AG09309 (cell line): ENCODE measurements at regions not wholly inside any gene's neighbourhood (a gene's known extent, or its start where the extent isn't known, plus 50 kb on each side); places are given as distances from the start of the nearest gene placed in this dataset.
"Not testable (repeated sequence)": the region's sequence is repeated elsewhere in the genome, so short reads cannot be mapped to it uniquely, and the experiment has no call there.

Experiments
- DNase-seq: peaks from one replicate; pipeline ENCODE4 v3.0.0-alpha.2; 2010; ENCODE audit warnings: low read depth
- H3K4me3 ChIP-seq: 2 replicates; pipeline ENCODE4 v1.5.1; 2011; ENCODE audit warnings: mild to moderate bottlenecking, low read depth, low read length, moderate library complexity; ENCODE audit not compliant: control insufficient read depth
- TF ChIP-seq, protein P1 (sequence below): IDR thresholded peaks from 2 replicates; pipeline ENCODE4 v1.5.1; 2011; ENCODE audit warnings: mild to moderate bottlenecking, low read depth, low read length, inconsistent platforms; ENCODE audit not compliant: insufficient read depth, control insufficient read depth; ENCODE audit errors: missing control alignments

DNA sequence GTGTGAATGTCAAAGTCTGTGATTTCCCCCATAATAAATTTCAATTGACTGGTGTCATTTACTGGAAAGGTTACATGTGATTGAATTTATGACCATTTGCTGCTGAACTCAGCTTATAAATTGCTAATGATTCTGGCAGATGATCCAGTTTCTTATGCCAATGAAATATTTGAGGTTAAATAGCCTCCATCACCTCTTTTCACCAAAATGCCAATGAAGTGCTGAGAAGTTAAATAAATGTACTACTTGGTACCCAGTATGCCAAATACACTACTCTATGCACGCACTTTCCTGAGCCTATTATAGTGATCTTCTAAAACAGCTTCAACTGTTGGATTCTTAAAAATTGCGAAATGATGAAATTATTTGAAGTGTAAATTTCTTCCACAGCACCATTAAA lies 741.4 kb downstream of the PLA2G4A start:
- no peak for DNase-seq
- TF ChIP-seq, protein P1, sequence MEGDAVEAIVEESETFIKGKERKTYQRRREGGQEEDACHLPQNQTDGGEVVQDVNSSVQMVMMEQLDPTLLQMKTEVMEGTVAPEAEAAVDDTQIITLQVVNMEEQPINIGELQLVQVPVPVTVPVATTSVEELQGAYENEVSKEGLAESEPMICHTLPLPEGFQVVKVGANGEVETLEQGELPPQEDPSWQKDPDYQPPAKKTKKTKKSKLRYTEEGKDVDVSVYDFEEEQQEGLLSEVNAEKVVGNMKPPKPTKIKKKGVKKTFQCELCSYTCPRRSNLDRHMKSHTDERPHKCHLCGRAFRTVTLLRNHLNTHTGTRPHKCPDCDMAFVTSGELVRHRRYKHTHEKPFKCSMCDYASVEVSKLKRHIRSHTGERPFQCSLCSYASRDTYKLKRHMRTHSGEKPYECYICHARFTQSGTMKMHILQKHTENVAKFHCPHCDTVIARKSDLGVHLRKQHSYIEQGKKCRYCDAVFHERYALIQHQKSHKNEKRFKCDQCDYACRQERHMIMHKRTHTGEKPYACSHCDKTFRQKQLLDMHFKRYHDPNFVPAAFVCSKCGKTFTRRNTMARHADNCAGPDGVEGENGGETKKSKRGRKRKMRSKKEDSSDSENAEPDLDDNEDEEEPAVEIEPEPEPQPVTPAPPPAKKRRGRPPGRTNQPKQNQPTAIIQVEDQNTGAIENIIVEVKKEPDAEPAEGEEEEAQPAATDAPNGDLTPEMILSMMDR: no peak
- no peak overlapping the region for H3K4me3 ChIP-seq

DNA sequence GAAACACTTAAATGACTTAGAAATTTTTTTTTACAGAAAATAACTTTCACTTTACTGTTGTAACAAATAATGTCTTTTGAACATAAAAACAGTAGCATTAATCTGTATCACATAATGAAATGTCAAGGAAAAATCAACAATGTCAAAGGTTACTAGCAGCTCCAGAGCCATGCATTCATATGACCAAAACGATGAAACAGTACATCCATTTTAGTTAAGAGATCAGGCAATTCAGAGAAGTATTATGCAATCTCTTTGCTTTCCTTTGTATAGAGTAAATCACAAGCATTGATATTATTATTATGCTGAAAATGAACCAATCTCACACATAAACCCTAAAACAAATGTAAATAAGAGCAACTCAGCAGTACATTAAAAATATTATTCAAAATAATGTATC lies 748.9 kb downstream of the PLA2G4A start:
- TF ChIP-seq, protein P1: no peak
- DNase-seq: no peak
- H3K4me3 ChIP-seq: no peak overlapping the region

DNA sequence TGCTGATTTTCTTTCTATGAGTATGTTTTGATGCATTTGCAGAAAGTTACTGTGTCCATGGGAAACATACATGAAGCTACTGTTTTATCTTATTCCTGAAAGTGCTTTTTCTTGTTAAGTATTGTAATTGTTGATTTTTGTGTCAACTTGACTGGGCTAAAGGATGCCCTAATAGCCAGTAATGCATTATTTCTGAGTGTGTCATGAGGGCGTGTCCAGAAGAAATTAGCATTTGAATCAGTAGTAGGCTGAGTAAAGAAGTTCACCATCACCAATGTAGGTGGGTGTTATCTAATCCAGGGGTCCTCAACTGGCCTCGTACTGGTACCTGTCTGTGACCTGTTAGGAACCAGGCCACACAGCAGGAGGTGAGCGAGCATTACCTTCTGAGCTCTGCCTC lies 760.2 kb downstream of the PLA2G4A start:
- TF ChIP-seq, protein P1: no peak
- DNase-seq: no peak
- H3K4me3 ChIP-seq: no peak overlapping the region

DNA sequence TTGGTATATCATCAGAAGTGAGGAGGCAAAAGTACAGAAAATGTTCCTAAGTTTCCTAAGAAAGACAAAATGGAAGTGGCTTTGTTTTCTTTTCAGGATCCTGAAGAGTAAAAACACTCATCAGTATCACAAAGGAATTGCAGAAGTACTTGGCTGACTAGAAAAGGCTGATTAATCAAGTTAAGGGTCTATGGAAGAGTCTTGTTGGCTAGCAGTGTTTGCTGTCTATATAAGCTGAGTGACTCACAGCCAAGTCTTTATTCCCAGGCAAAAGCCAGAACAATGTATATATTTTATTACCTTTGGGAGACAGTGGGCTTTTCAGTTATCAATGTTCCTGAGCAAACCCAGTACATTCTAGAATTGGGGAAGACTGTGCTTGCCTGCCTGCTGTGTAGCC lies 777.0 kb downstream of the PLA2G4A start:
- TF ChIP-seq, protein P1: no peak
- no peak overlapping the region for H3K4me3 ChIP-seq
- DNase-seq: no peak

DNA sequence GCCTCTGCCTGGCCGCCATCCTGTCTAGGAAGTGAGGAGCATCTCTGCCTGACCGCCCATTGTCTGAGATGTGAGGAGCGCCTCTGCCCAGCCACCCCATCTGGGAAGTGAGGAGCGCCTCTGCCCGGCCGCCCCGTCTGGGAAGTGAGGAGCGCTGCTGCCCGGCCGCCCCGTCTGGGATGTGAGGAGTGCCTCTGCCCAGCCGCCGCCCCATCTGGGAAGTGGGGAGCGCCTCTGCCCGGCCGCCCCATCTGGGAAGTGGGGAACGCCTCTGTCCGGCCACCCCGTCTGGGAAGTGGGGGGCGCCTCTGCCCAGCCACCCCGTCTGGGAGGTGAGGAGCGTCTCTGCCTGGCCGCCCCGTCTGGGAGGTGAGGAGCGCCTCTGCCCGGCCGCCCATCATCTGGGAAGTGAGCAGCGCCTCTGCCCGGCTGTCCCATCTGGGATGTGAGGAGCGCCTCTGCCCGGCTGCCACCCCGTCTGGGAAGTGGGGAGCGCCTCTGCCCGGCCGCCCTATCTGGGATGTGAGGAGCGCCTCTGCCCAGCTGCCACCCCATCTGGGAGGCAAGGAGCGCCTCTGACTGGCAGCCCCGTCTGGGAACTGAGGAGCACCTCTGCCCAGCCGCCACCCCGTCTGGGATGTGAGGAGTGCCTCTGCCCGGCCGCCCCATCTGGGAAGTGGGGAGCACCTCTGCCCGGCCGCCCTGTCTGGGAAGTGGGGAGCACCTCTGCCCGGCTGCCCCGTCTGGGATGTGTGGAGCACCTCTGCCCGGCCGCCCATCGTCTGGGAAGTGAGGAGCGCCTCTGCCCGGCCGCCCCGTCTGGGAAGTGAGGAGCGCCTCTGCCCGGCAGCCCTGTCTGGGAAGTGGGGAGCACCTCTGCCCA lies 787.3 kb downstream of the PLA2G4A start:
- not testable (repeated sequence) for H3K4me3 ChIP-seq, DNase-seq

DNA sequence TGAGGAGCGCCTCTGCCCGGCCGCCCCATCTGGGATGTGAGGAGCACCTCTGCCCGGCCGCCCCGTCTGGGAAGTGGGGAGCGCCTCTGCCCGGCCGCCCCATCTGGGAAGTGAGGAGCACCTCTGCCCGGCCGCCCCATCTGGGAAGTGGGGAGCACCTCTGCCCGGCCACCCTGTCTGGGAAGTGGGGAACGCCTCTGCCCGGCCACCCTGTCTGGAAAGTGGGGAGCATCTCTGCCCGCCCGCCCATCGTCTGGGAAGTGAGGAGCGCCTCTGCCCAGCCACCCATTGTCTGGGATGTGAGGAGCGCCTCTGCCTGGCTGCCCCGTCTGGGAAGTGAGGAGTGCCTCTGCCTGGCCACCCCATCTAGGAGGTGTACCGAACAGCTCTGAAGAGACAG lies 788.1 kb downstream of the PLA2G4A start:
- not testable (repeated sequence) for DNase-seq, H3K4me3 ChIP-seq

DNA sequence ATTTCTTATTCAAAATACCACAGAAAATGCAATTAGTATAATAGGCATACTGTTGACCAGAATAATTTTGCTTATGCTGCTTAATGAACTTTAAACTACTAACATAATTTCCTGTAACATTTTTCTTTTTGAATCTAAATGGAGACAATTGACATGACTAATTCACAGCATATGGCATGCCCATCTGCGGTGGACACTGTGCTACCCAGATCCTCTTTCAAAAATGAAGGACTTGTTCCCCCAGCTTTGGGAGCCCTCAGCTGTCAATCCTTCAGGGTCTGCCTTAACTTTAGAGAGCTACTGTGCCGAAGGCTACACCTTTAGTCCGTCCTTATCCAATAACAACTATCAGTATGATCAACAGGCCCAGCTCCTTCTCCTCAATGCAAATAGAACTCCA lies 789.0 kb downstream of the PLA2G4A start:
- TF ChIP-seq, protein P1: no peak
- no peak for DNase-seq
- no peak overlapping the region for H3K4me3 ChIP-seq

DNA sequence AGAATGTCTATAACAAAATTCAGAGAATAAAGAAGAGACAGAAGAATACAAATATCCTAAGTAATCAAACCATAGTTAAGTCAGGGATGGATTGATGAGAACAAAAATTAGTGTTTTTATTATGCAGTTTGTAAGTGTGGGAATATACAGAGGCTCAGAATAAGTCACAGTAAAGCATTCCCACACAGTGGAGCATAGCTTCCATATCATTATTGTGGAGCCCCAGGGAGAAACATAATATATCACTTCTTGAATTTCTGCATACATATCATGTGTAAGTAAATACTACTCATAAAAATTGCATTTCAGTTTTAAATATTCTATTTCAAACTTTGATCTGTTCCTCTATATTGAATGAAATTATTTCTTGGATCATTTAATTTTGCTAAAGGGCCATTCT lies 790.4 kb downstream of the PLA2G4A start:
- TF ChIP-seq, protein P1: no peak
- no peak overlapping the region for H3K4me3 ChIP-seq

More for the DNA sequence above, 790.4 kb downstream of the PLA2G4A start:
- no peak for DNase-seq
